ENCODE measurements at regions not wholly inside any gene's neighbourhood (a gene's known extent, or its start where the extent isn't known, plus 50 kb on each side); places are given as distances from the start of the nearest gene placed in this dataset.

DNA sequence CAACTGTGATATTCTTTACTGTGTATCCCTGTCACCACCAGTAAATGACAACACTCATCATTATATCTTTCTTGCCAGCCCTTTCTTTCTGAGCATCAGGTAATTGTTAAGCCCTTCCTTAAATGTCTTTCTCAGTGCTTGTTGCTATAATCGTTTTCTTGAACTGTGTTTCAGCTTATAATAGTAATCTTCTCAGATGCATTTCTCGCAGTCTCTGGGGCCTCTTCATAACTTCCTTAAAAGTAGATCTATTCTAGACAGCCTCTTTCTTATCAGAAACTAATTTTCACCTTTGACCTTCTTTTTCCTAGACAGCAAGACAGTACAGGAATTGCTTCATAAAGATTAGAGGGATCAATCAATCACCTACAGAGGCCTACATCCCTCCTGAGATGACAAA, 648.1 kb downstream of the CPS1 start:
- TF ChIP-seq, protein P1, sequence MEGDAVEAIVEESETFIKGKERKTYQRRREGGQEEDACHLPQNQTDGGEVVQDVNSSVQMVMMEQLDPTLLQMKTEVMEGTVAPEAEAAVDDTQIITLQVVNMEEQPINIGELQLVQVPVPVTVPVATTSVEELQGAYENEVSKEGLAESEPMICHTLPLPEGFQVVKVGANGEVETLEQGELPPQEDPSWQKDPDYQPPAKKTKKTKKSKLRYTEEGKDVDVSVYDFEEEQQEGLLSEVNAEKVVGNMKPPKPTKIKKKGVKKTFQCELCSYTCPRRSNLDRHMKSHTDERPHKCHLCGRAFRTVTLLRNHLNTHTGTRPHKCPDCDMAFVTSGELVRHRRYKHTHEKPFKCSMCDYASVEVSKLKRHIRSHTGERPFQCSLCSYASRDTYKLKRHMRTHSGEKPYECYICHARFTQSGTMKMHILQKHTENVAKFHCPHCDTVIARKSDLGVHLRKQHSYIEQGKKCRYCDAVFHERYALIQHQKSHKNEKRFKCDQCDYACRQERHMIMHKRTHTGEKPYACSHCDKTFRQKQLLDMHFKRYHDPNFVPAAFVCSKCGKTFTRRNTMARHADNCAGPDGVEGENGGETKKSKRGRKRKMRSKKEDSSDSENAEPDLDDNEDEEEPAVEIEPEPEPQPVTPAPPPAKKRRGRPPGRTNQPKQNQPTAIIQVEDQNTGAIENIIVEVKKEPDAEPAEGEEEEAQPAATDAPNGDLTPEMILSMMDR (IDR thresholded peaks at IDR 0.05) = no peak
- no peak for TF ChIP-seq POLR2AphosphoS5 (IDR thresholded peaks at IDR 0.05)
